Mucosa of gallbladder (tissue), 1 donor: ENCODE measurements at regions not wholly inside any gene's neighbourhood (a gene's known extent, or its start where the extent isn't known, plus 50 kb on each side); places are given as distances from the start of the nearest gene placed in this dataset.

Experiments used
- DNase-seq: peaks from one replicate; pipeline ENCODE4 v3.0.0-alpha.2; 2020; ENCODE audit warnings: low spot score
- donor health status: DM: no; HTN: no; CAD: no.

DNA sequence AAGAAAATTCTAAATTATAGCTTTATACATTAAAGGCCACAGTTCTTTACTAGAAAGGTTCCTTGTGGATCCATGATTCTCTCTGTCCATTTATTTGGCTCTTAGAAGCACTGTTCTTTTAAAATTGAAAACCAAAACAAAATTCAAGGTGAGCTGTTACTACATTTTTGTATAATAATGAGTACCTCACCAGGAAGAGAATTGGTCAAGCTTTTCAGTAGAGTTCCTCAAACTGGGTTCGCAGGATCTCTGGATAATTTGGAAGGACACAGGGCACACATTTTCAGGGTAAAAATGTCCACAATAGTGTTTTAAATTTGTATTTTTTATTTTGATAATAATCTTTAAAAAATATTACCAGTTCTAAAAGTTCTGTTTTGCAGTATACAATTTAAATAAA is 93.0 kb downstream of the PPP1R3A start:
- no peak for DNase-seq

DNA sequence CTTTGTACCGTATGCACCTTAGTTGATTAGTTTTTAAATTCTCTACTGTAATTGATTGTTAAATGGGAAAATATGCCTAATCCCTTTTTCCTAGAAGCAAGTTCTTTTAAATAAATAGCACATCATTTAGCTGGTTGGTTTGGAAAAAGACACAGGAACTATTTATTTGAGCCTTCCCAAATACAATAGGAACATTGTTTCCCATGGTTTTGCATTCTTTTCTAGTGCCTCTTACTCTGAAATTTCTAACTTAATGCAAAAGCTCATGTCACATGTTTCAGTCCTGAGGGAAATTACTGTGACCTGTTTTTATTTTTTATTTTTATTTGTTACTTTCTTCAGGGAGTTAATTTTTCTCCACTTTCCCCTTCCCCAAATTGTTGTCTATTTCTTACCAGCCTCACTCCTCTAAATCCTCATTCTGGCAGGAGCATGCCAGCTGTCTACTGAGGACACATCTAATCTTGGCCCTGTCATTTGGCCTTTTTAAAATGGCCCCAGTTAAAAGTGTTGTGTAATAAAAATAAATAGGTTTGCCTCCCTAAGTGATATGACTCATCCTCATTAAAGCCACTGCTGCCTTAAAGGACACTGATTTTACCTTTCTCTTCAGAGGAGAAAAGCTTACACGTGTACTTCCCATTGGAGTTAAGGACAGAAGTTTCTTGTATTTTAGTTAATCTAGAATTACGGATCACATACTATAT is 94.5 kb downstream of the PPP1R3A start:
- no peak for DNase-seq

DNA sequence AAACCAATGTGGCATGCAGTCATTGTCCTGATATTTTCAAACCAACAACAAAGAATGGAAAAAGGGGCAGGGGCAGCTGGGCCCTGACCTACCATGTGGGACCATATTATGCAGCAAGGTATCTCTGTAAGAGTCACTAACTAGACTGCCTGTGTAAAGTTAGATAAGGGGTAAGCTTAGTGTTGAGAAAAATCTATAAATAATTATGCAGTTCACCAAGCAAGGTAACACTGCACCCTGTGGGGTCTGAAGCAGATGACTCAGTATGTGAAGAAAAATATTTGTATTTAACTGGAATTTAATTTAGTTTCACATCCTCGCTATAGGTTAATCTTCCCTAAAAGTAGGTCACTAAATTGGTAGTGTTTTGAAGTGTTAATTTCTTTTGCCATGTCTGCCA is 99.3 kb downstream of the PPP1R3A start:
- no peak for DNase-seq

DNA sequence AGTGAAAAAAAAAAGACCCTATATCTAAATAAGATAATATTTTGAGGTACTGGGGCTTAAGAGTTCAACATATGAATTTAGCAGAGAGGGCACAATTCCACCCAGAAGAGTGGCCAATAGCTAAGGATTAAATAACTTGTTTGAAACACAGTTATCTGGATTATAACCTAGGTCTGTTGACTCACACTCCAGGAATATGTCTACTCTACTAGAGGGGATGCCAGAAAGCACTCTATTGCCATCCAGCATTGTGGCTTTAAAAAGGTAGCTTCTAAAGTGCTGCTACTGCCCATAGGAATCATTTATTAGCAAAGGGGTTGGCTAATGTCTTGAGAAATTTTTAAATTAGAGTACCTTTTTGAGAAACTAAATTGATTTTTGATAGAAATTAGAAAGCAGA is 102.2 kb downstream of the PPP1R3A start:
- no peak for DNase-seq

DNA sequence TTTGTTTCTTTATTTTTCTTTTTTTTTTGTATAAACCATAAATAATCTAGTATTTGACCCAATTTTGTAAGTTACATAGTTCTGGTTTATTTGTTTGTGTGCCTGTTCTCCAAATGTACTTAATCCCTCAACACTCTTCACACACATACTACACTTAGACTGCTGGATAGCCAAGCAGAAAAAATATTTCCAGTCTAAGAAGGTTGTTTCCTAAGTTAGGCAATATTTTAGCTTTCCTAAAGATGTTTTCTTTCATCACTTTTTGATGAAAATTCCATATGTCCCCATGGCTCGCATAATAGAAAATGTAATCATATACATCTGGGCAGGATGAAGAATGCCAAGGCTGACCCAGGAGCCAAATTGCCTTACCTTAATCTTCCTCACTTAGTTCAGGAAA is 105.3 kb downstream of the PPP1R3A start:
- no peak for DNase-seq

DNA sequence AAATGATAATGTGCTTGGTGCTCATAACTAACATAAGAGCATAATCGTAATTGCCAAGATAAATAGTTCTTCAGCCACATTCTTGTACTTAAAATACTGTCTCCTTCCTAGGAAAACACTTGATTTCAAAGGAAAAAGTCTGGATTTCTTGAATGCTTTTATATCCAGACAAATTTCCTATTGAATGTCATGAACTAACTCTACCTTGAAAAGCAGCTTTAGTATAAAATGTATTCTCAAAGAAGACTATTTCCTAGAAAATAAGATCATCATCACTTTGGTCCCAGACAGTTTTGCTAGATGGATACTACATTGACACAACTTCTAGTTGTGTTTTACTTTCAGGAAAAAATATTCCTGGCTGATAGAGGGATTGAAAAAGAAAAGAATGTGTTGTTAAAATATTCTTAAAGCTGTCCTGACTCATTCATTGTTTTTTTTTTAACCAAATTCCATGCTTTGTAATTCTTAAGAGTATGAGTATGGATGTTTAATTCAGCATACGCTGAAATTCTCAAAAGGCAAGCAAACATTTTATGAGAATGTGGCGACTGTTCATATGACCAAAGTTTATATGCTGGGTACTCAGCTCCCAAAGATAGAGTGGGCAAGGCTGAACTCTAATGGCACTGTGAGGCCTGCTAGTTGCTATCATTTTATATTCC is 106.1 kb downstream of the PPP1R3A start:
- no peak for DNase-seq

DNA sequence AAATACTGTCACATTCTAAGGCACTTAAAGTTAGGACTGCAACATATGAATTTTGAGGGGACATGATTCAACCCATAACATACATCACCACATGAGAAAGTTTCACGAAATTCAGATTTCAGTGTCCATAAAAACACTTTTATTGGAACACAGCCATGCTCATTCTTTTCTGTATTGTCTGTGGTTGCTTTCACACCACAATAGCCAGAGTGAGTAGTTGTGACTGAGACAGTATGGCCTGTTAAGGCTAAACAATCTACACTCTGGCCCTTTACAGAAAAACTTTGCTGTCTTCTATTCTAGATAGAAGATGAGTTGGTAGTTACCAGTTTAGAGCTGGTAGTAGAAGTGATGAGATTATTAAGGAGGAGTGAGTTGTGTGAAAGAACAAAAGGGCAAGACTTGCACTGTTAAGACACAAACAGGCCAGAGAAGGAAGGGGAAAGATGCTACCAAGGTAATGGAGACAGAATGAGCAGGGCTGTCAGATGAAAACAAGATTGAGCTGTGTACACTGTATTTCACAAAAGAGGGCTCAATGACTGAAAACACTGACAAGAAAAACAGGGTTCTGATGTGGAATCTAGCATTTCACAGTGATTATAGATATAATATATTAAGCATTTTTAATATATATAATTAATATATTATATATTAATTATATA is 108.6 kb downstream of the PPP1R3A start:
- no peak for DNase-seq

DNA sequence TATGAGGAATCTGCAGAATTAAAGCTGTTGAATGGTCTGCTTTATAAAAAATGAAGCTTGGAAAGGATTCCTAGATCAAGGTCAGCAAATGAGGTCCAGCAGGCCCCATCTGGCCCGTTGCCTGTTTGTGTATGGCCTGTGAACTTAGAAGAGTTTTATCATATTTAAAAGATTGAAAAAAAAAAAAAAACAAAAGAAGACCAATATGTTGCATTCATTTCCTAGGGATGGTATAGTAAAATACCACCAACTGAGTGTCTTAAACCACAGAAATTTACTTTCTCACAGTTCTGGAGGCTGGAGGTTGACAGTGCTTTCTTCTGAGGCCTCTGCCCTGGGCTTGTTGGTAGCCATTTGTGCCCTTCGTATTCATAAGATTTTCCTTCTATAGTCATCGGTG is 109.2 kb downstream of the PPP1R3A start:
- no peak for DNase-seq

DNA sequence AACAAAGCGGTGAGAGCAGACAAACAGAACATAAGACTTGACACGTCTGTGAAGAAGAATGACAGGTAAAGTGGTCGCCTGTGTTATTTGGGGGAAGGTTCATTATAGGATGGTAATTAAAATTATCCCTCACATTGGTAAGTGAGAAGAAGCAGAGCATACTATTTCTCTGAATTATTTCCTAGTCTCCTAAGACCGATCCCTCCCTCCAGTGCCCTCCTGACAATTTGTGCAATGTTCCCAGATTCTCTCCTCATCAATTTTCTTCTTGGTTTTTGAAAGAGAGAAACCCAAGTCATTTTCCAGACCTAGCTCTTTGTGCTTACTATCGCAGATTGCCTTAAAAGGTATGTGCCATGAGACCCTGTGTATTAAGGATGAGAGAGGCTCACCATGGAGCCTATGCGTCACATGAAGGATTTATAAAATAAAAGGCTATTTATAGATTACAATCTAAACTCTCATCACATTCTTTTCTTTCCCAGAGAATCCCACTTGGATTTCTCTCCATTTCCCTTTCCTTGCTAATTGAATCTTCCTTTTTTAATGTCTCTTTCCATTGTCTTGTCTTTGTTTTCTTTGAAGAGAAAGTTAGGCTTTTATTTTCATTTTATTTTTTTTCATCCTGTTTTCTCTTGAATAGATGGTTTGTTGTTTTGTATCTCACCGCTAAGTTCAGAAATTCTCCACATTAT is 112.0 kb downstream of the PPP1R3A start:
- DNase-seq, result no peak

DNA sequence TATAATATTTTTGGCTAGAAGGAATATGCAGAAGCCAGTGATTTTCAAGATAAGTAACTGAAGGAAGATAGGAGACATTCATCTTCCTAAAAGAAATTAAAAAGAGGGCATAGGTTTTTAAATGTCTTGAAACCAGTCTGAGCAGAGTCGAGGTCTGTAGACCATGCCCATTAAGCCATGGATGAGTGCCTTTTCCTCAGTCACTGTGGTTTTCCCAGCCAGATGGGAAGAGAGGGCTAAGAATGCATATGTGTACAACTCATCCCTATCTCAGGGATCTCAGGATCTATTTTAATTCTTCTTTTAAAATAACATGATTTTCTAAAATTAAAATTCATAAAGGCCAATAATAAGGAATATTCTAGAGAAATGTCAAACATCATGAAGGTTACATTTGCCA is 112.8 kb downstream of the PPP1R3A start:
- DNase-seq, result no peak

DNA sequence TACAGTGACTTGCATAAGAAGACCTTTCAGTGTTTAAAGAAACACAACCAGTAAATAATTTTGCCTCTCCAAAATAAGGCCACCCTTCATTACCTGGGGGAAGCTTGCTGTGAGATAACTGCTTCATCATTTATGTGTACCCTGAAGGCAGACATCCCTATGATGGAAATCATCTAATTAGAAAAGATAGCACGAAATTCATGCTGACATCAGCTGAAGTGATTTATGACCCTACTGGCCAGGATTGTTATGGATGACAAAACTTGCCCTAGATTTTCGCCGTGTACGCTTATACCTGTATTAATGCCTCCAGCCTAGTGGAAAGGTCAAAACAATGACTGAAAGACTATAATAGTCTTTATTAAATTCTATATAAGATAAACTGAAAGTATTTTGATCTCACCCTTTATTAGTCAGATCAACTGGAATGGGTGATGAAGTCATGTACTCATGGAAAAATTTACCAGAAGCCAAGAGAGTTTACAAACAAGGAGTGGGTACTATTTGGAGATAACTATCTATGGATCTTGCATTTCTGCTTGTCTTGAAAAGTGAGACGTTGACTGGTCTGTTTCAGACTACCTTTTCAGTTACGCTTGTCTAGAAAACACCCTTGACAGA is 114.2 kb downstream of the PPP1R3A start:
- no peak for DNase-seq

DNA sequence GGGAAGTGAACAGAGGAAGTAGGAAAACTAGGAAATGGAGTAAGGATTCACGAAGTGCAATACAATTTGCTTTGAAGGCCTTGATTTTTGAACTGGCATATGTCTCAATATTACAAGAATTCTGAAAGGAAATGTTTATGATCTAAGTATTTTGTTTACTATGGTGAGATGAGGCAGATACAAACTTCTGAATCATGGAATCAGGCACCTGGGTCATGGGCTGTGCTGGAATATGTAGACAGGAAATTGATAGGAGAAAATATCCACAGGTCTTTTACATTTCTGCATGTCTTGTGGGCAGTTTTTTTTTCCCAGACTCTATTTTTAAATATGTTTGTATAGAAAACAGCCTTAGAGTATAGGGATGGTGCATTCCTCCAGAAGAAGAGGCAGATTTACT is 117.1 kb downstream of the PPP1R3A start:
- no peak for DNase-seq

DNA sequence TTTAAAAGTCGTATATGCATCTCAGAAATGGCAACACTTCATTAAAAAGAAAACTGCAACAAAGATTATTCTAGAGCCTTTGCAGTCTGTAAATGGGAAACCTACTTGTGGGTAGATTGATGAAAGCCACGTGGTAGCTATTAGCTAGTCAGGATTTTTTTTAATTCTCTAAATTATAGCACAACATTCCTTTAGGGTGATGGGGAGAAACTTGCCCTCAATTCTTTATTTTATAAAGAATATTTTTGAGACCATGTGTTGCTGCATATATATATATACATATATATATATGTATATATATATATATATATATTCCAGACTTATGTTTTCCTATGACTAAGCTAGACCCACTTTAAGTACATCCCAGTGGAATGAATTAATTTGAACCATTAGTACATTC is 118.0 kb downstream of the PPP1R3A start:
- no peak for DNase-seq

DNA sequence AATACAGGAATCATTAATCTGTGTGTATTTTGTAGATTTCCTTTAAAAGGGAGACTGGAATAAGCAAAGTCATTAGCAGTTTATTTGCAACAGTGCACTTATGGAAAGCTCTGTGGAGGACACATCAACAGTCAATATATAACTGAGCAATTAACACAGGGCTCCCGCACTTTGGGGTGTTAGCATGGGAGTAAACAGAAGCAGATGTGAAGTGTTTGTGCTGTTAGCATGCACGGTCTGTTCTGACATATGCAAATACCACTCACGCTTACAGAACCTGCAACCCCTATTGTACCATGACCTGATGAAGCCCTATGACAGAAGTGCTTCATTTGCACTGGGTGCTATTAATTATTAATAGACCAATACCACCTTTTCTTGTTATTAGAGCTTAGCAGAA is 118.9 kb downstream of the PPP1R3A start:
- DNase-seq, result no peak

DNA sequence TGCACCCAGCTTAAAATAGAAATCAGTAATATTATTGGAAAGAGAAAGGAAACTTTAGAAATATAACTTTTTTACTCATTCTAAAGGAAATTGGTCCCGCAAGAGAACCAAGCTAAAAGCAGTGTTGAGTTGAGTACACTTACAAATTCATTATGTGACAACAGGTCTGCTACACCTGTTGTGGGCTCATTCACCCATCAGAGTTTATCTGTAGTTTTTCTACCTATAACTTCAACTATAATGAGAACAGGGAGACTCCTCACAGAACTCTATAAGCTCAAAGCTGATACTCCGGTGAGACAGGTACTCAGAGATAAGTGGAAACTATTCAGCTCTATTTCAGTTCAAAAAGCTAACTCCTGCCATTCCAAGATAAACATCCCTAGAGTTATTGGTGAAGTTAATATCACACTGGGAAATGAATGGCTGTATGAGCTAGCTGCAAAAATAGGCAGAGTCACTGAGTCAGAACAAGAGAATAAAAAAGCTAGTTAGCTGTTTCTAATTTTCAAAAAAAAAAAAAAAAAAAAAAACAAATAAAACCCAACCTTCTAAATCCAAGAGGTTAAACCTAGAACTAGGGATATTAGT is 121.3 kb downstream of the PPP1R3A start:
- no peak for DNase-seq

DNA sequence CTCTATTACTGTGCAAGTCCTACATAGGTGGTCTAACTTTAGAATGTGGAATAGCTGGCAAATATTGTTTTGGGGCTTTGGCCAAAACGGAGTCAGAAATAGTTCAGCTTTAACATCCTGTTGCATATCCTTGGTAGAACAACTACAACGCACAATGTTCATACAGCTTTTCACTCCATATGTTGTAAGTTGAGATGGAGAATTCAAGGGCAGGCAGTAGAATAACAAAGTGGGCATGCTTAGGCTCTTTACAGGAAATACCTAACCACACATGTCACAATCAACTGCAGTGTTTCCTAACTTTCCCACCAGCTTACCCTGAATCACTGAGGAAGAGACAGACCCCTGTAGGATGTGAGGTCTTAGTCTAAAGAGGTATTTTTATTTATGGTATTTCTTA is 122.3 kb downstream of the PPP1R3A start:
- DNase-seq, result no peak

DNA sequence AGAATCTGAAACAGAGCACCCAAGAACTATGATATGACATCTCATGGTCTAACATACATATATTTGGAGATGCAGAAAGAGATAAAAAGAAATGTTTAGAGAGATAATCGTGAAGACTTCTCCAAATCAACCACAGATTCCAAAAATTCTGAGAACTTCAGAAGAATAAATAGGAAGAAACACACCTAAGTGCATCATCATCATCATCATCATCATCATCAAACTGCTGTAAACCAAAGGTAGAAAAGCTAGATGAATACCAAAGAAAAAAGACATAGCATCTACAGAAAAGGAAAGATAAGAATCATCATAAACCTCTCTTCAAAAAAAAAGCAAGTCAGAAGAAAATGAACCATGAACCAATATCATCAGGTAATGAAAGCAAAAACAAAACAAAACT is 124.2 kb downstream of the PPP1R3A start:
- no peak for DNase-seq

DNA sequence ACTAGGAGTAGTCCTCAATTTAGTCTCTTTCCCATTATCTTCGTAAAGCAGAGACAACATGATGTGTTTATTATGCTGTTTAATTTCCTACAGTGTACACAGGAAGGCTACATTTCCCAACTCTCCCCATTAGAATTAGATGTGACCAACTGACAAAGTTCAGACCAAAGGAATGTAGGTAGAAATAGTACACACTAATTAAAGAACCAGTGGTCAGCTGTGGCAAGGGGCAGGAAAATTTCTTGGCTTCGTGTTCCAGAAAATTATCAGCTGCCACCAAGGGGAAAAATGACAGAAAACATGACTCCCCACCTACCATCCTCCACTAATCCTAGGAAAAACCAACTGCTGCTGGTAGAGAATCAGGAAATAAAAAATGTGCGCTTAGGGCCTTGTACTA is 125.6 kb downstream of the PPP1R3A start:
- no peak for DNase-seq

DNA sequence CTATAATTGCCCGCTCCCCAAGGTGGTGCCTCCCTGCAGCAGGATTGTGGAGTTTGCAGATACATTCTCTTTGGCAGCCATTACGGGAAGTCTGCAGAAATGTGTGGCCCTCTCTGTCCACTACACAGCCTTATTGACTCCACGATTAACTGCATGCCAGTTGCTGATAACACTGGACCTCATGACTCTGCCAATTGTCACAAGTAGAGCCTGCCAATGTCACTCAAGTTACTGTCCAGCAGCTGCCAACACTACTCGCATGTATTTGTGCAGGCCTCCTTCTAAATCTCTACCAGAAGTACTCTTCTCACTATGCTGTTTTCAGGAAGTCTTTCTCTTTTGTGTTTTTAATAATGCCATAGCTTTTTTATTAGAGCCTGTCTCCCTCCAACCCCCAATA is 128.8 kb downstream of the PPP1R3A start:
- no peak for DNase-seq

DNA sequence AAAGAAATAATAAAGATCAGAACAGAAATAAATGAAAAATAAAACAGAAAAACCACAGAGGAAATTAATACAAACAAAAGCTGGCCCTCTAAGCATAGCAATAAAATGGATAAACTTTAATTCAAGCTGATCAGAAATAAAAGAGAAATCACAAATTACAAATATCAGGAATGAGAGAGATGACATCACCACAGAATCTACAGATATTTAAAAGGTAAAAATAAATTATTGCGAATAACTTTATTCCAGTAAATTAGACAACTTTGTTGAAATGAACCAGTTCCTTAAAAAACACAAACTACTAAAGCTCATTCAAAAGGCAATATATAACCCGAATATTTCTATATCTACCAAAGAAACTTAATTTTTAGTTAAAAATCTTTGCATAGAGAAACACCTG is 131.7 kb downstream of the PPP1R3A start:
- DNase-seq, result no peak

DNA sequence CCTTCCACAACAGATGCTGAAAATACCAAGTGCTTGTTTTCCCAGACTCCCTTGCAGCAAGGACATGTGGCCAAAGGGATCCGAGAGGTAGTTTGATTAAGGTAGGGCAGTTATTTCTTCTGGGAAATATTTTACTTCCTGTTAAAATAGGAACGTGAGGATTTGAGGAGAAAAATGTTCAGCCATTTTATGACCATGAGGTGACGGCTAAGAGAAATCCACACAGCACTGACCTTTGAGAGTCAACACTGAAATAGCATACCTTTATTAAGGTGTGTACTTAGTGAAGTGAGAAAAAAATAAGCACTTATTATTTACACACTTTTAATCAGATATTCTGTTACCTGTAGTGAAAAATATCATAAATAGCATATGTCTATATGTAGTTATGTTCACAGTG is 133.9 kb downstream of the PPP1R3A start:
- no peak for DNase-seq

DNA sequence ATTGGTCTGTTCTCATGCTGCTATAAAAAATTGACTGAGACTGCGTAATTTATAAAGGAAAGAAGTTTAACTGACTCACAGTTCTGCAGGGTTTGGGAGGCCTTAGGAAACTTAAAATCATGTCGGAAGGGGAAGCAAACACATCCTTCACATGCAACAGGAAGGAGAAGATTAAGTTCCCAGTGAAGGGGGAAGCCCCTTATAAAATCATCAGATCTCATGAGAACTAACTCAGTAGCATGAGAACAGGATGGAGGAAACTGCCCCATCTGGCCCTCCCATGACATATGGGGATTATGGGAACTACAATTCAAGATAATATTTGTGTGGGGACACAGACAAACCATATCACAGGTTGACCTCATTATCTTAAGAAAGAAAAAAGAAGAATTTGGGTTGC is 134.5 kb downstream of the PPP1R3A start:
- DNase-seq, result no peak
